Fibroblast of villous mesenchyme (primary cell): ENCODE measurements at regions not wholly inside any gene's neighbourhood (a gene's known extent, or its start where the extent isn't known, plus 50 kb on each side); places are given as distances from the start of the nearest gene placed in this dataset.

Experiments
- DNase-seq: peaks from one replicate; pipeline ENCODE4 v3.0.0-alpha.2; 2010; ENCODE audit warnings: low read depth
- H3K4me3 ChIP-seq: 2 replicates; pipeline ENCODE4 v1.5.1; 2011; ENCODE audit warnings: low read depth, mild to moderate bottlenecking, low read length
- CTCF ChIP-seq: IDR thresholded peaks from 2 replicates; pipeline ENCODE4 v1.5.1; 2012; ENCODE audit warnings: low read depth, mild to moderate bottlenecking, low read length; ENCODE audit not compliant: insufficient read depth

- H3K4me3 ChIP-seq = no peak overlapping the region
- TF ChIP-seq CTCF = no peak
- no peak for DNase-seq
Observed at GRCh38 chr6:164807125-164807524, 502.3 kb downstream of the C6orf118 start.

- DNase-seq = no peak
- TF ChIP-seq CTCF = no peak
- H3K4me3 ChIP-seq = no peak overlapping the region
Observed at GRCh38 chr6:164795056-164795815, 514.2 kb downstream of the C6orf118 start.

GRCh38 chr6:164792666-164793065 lies 516.7 kb downstream of the C6orf118 start:
- no peak overlapping the region for H3K4me3 ChIP-seq
- no peak for DNase-seq
- TF ChIP-seq CTCF = no peak

- H3K4me3 ChIP-seq = no peak overlapping the region
- TF ChIP-seq CTCF = no peak
- no peak for DNase-seq
Observed at GRCh38 chr6:164791498-164791897, 517.9 kb downstream of the C6orf118 start.

- TF ChIP-seq CTCF = no peak
- DNase-seq = no peak
- no peak overlapping the region for H3K4me3 ChIP-seq
Observed at GRCh38 chr6:164763788-164764187, 545.6 kb downstream of the C6orf118 start.

GRCh38 chr6:164757451-164757850 lies 552.0 kb downstream of the C6orf118 start:
- no peak for DNase-seq
- H3K4me3 ChIP-seq = no peak overlapping the region
- TF ChIP-seq CTCF = no peak

- H3K4me3 ChIP-seq = no peak overlapping the region
- no peak for TF ChIP-seq CTCF
- no peak for DNase-seq
Observed at GRCh38 chr6:164756723-164757122, 552.7 kb downstream of the C6orf118 start.
